GM12878 (cell line): ENCODE measurements at regions not wholly inside any gene's neighbourhood (a gene's known extent, or its start where the extent isn't known, plus 50 kb on each side); places are given as distances from the start of the nearest gene placed in this dataset.
A peak's percentile ranks its signal among the peaks of the same experiment; 100 is the strongest.

ENCODE experiments used
- ATAC-seq: fragments of 200-7000 bp; cut with Tn5 transposase; 3 replicates; pipeline ENCODE4 v1.9.1; 2020; ENCODE audit warnings: mild to moderate bottlenecking, moderate library complexity
- BruUV-seq: library from RNA; stranded (reverse); fragments of 400-500 nt; replicated peaks from 2 replicates; lab custom pipeline; 2021; lab: Mats Ljungman, UMichigan
- CTCF ChIA-PET: fragments of 300-600 bp; sonication (Branson Sonifier 250); formaldehyde crosslinking; extraction: SDS; loops from one replicate; lab custom pipeline; 2021; ENCODE audit warnings: inconsistent platforms; lab: Yijun Ruan, JAX
- POLR2A ChIA-PET: fragments of 350-600 bp; formaldehyde crosslinking; extraction: SDS; loops from one replicate; lab custom pipeline; 2021; ENCODE audit warnings: inconsistent platforms; lab: Charles Lee
- RAD21 ChIA-PET: fragments of 300-600 bp; sonication (Branson Sonifier 250); formaldehyde crosslinking; loops from one replicate; lab custom pipeline; 2023; ENCODE audit warnings: antibody characterized with exemption; ENCODE audit not compliant: unreplicated experiment; lab: Charles Lee
- SMC1A ChIA-PET: fragments of 300-600 bp; sonication (Branson Sonifier 250); formaldehyde crosslinking; loops from one replicate; lab custom pipeline; 2023; ENCODE audit not compliant: unreplicated experiment, uncharacterized antibody; lab: Charles Lee
- DNase-seq: peaks from one replicate; pipeline ENCODE4 v3.0.0-alpha.2; 2011; ENCODE audit warnings: low read depth, low spot score
- FAIRE-seq: peaks from 3 replicates; lab custom pipeline; 2011; peaks lifted over from hg19 to GRCh38; lab: Jason Lieb, UNC
- H2AFZ ChIP-seq: 2 replicates; pipeline ENCODE4 v1.6.0; 2011; ENCODE audit warnings: low read depth, low read length, control low read depth; ENCODE audit not compliant: control insufficient read depth
- H3K27ac ChIP-seq: 2 replicates; pipeline ENCODE4 v1.5.1; 2011; ENCODE audit warnings: control low read depth; ENCODE audit not compliant: control insufficient read depth, insufficient read depth
- H3K27me3 ChIP-seq, 2 experiments: replicated peaks in 1 of 2; 2 replicates each; pipeline versions ENCODE4 v1.6.0 to v1.6.1; 2011; ENCODE audit warnings: low read length in 1 of 2; ENCODE audit not compliant: control insufficient read depth in 2 of 2, insufficient read depth in 2 of 2
- H3K36me3 ChIP-seq, 2 experiments: 2 replicates each; pipeline ENCODE4 v1.5.1; 2011; ENCODE audit warnings: low read length in 1 of 2; ENCODE audit not compliant: control insufficient read depth in 2 of 2, insufficient read depth in 2 of 2
- H3K4me1 ChIP-seq: 2 replicates; pipeline ENCODE4 v1.6.1; 2011; ENCODE audit warnings: mild to moderate bottlenecking, low read length, moderate library complexity, mixed read lengths; ENCODE audit not compliant: control insufficient read depth, insufficient read depth
- H3K4me2 ChIP-seq: 2 replicates; pipeline ENCODE4 v1.6.0; 2011; ENCODE audit warnings: control low read depth; ENCODE audit not compliant: control insufficient read depth, insufficient read depth
- H3K4me3 ChIP-seq: fragments of 200-600 bp; sonication (generic); 2 replicates; pipeline ENCODE4 v1.5.1; 2016
- H3K79me2 ChIP-seq: 2 replicates; pipeline ENCODE4 v1.6.0; 2011; ENCODE audit warnings: low read length; ENCODE audit not compliant: control insufficient read depth, insufficient read depth
- H3K9ac ChIP-seq: 2 replicates; pipeline ENCODE4 v1.8.0; 2011; ENCODE audit warnings: low read length, control low read depth, mixed read lengths; ENCODE audit not compliant: control insufficient read depth, insufficient read depth
- H3K9me3 ChIP-seq: replicated peaks from 3 replicates; pipeline ENCODE4 v1.5.1; 2011; ENCODE audit warnings: mild to moderate bottlenecking, low read length; ENCODE audit not compliant: control insufficient read depth, insufficient read depth
- H4K20me1 ChIP-seq: 2 replicates; pipeline ENCODE4 v1.6.0; 2011; ENCODE audit not compliant: control insufficient read depth, insufficient read depth
- ATF7 ChIP-seq: fragments of 450-650 bp; IDR thresholded peaks from 2 replicates; pipeline ENCODE4 v1.6.1; 2016; ENCODE audit warnings: low read depth, mild to moderate bottlenecking
- BMI1 ChIP-seq: fragments of 450-650 bp; IDR thresholded peaks from 2 replicates; pipeline ENCODE4 v1.6.1; 2016; ENCODE audit warnings: mild to moderate bottlenecking, moderate library complexity, borderline replicate concordance
- DPF2 ChIP-seq: fragments of 450-650 bp; IDR thresholded peaks from 2 replicates; pipeline ENCODE4 v1.6.1; 2017; ENCODE audit warnings: mild to moderate bottlenecking
- E2F8 ChIP-seq: fragments of 450-650 bp; IDR thresholded peaks from 2 replicates; pipeline ENCODE4 v1.6.1; 2018; ENCODE audit warnings: mild to moderate bottlenecking, low read depth, moderate library complexity; ENCODE audit not compliant: partially characterized antibody
- EZH2 ChIP-seq: IDR thresholded peaks from 2 replicates; pipeline ENCODE4 v1.6.1; 2012; ENCODE audit warnings: low read depth, mild to moderate bottlenecking, control low read depth, inconsistent platforms, low read length, borderline replicate concordance; ENCODE audit not compliant: control insufficient read depth
- JUNB ChIP-seq: IDR thresholded peaks from 2 replicates; pipeline ENCODE4 v1.6.1; 2016; ENCODE audit warnings: antibody characterized with exemption, mild to moderate bottlenecking
- MTA2 ChIP-seq: fragments of 450-650 bp; IDR thresholded peaks from 2 replicates; pipeline ENCODE4 v1.6.1; 2016; ENCODE audit warnings: low read depth, mild to moderate bottlenecking, moderate library complexity
- NBN ChIP-seq: fragments of 450-650 bp; IDR thresholded peaks from 2 replicates; pipeline ENCODE4 v1.6.1; 2016
- NR2F1 ChIP-seq: fragments of 450-650 bp; conservative IDR thresholded peaks from 2 replicates; pipeline ENCODE4 v1.6.1; 2017; ENCODE audit warnings: mild to moderate bottlenecking
- PAX8 ChIP-seq: fragments of 450-650 bp; IDR thresholded peaks from 2 replicates; pipeline ENCODE4 v1.6.1; 2017; ENCODE audit warnings: mild to moderate bottlenecking, moderate library complexity
- POU2F2 ChIP-seq: IDR thresholded peaks from 3 replicates; pipeline ENCODE4 v1.6.1; 2011; ENCODE audit warnings: low read depth, mild to moderate bottlenecking, low read length, borderline replicate concordance
- RCOR1 ChIP-seq: conservative IDR thresholded peaks from 2 replicates; pipeline ENCODE4 v1.6.1; 2012; ENCODE audit warnings: low read depth, low read length, improper control_type of control experiment
- SIX5 ChIP-seq: IDR thresholded peaks from 2 replicates; pipeline ENCODE4 v1.6.1; 2011; ENCODE audit warnings: mild to moderate bottlenecking, low read depth, low read length, moderate library complexity; ENCODE audit not compliant: severe bottlenecking
- SKIL ChIP-seq: fragments of 450-650 bp; IDR thresholded peaks from 2 replicates; pipeline ENCODE4 v1.6.1; 2017; ENCODE audit warnings: mild to moderate bottlenecking, low read depth, inconsistent platforms; ENCODE audit not compliant: poor library complexity, severe bottlenecking
- SMARCA5 ChIP-seq: fragments of 450-650 bp; IDR thresholded peaks from 2 replicates; pipeline ENCODE4 v1.6.1; 2017; ENCODE audit warnings: mild to moderate bottlenecking
- TAF1 ChIP-seq: IDR thresholded peaks from 2 replicates; pipeline ENCODE4 v1.6.1; 2011; ENCODE audit warnings: mild to moderate bottlenecking, low read depth, low read length, borderline replicate concordance
- ZNF592 ChIP-seq: fragments of 450-650 bp; IDR thresholded peaks from 2 replicates; pipeline ENCODE4 v1.6.1; 2017; ENCODE audit warnings: mild to moderate bottlenecking, moderate library complexity
- WGBS: methylation state at CpG from one replicate; pipeline ENCODE4 v1.1.6; 2016; ENCODE audit warnings: low lambda C conversion rate; ENCODE audit not compliant: insufficient replicate concordance, insufficient coverage; ENCODE audit errors: missing lambda C conversion rate; 5-methylcytosine and 5-hydroxymethylcytosine counted together
- in situ Hi-C: fragments of 300-500 bp; cut with MboI; formaldehyde crosslinking; loops from 9 replicates; pipeline ENCODE4 v1.14.3; 2018; ENCODE audit warnings: mixed read lengths
- intact Hi-C: fragments of 100-400 bp; cut with micrococcal nuclease; formaldehyde crosslinking; loops from one replicate; pipeline ENCODE4 v1.14.2; 2022; ENCODE audit not compliant: unreplicated experiment

- CTCF ChIA-PET = interaction anchor here (1.4 kb wide), 1 partner anchor 9 kb away, joined by 3 read pairs; no protein-coding TSS in a partner anchor
- Histone ChIP-seq H3K27ac (no peak overlapping the region), H3K9me3 (no peaks in the 10 kb centered on the region), H3K4me2 (no peak overlapping the region), H3K4me1 (no peaks in the 10 kb centered on the region), H2AFZ (no peak overlapping the region), H3K79me2 (no peaks in the 10 kb centered on the region), H3K36me3 (no peaks in the 10 kb centered on the region), H3K27me3 (no peaks in the 10 kb centered on the region), H3K9ac (no peak overlapping the region), H3K4me3 (no peak overlapping the region), H4K20me1 (no peaks in the 10 kb centered on the region)
- BruUV-seq = no TSS peak
- no peak for DNase-seq
- SMC1A ChIA-PET = interaction anchor here (1.5 to 2.6 kb wide), 2 partner anchors 9 kb away, joined by 3 to 10 read pairs; no protein-coding TSS in a partner anchor
- RAD21 ChIA-PET = no interaction called here
- no peak for FAIRE-seq
- 28% methylated on average over 4 of the region's 4 CpGs for whole genome bisulfite sequencing
- peak; percentile 86 for ATAC-seq
- in situ Hi-C loops = no loop called here
- POLR2A ChIA-PET = no interaction called here
- intact Hi-C loops = no loop called here
- TF ChIP-seq RCOR1 = no peak
- TF ChIP-seq NBN = no peak
- no peak for TF ChIP-seq EZH2
- peak; percentile 57 for TF ChIP-seq MTA2
- TF ChIP-seq BMI1 = no peak
- TF ChIP-seq SIX5 = no peak
- TF ChIP-seq ATF7 = 0 out of 2 replicates have a peak, but pooled peaks have one; percentile 30
- no peak for TF ChIP-seq POU2F2
- no peak for TF ChIP-seq NR2F1
- no peak for TF ChIP-seq SKIL
- TF ChIP-seq E2F8 = no peak
- no peak for TF ChIP-seq SMARCA5
- TF ChIP-seq DPF2 = 0 out of 2 replicates have a peak, but pooled peaks have one; percentile 24
- TF ChIP-seq JUNB = peak; percentile 32; the same call in 1 of the 2 replicates
- TF ChIP-seq TAF1 = no peak
- TF ChIP-seq PAX8 = no peak
- no peak for TF ChIP-seq ZNF592
Measured at GRCh38 chr5:162641142-162641813, 573.7 kb downstream of the GABRG2 start.
